WERI-Rb-1 (cell line): ENCODE measurements at regions not wholly inside any gene's neighbourhood (a gene's known extent, or its start where the extent isn't known, plus 50 kb on each side); places are given as distances from the start of the nearest gene placed in this dataset.

ENCODE experiments used
- DNase-seq: peaks from one replicate; pipeline ENCODE4 v3.0.0-alpha.2; 2020
- H3K27ac ChIP-seq: fragments of 250-450 bp; sonication (Bioruptor Pico); 2 replicates; pipeline ENCODE4 v1.5.1; 2020; ENCODE audit warnings: mild to moderate bottlenecking, moderate library complexity
- H3K27me3 ChIP-seq: fragments of 250-450 bp; sonication (Bioruptor Pico); 2 replicates; pipeline ENCODE4 v1.5.1; 2021; ENCODE audit warnings: mild to moderate bottlenecking, low read depth, moderate library complexity; ENCODE audit not compliant: insufficient read depth, severe bottlenecking
- H3K36me3 ChIP-seq: fragments of 250-450 bp; sonication (Bioruptor Pico); 2 replicates; pipeline ENCODE4 v1.5.1; 2020; ENCODE audit warnings: mild to moderate bottlenecking, moderate library complexity
- H3K4me3 ChIP-seq: 2 replicates; pipeline ENCODE4 v1.5.1; 2011; ENCODE audit warnings: low read depth, mild to moderate bottlenecking, control low read depth, low read length
- H3K9me3 ChIP-seq: fragments of 250-450 bp; sonication (Bioruptor Pico); 2 replicates; pipeline ENCODE4 v1.5.1; 2021; ENCODE audit warnings: mild to moderate bottlenecking, moderate library complexity; ENCODE audit not compliant: severe bottlenecking
- CTCF ChIP-seq: IDR thresholded peaks from 2 replicates; pipeline ENCODE4 v1.5.1; 2011; ENCODE audit warnings: low read depth, mild to moderate bottlenecking, control low read depth, inconsistent platforms, low read length

DNA sequence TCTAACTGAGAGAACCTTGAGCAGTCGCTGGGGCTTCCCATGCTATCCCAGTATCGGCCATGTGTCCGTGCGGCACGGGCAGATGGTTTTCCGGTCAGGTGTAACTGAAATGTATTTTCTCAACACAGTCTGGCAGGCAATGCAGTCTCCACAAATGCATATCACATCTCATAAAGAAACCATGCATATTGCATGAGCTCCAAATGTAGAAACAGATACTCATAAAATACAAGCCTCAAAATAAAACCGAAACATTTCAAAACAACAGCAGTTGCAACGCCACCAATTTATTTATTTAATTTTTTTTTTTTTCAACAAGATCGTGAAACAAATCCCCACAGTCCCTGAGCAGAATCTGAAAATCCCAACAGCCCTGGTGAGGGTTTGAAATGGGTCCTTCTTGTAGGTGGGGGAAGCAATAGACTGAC lies 299.4 kb downstream of the LPIN1 start:
- DNase-seq, result no peak
- Histone ChIP-seq H3K9me3 (no peaks in the 10 kb centered on the region), H3K4me3 (no peak overlapping the region), H3K27me3 (no peaks in the 10 kb centered on the region), H3K36me3 (no peaks in the 10 kb centered on the region), H3K27ac (no peak overlapping the region)
- no peak for TF ChIP-seq CTCF

- Histone ChIP-seq H3K27me3 (no peaks in the 10 kb centered on the region), H3K36me3 (no peaks in the 10 kb centered on the region), H3K27ac (no peak overlapping the region), H3K9me3 (no peaks in the 10 kb centered on the region), H3K4me3 (no peak overlapping the region)
- TF ChIP-seq CTCF, result no peak
- no peak for DNase-seq
These were observed 300.2 kb downstream of the LPIN1 start for GRCh38 chr2:12046641-12047040.

DNA sequence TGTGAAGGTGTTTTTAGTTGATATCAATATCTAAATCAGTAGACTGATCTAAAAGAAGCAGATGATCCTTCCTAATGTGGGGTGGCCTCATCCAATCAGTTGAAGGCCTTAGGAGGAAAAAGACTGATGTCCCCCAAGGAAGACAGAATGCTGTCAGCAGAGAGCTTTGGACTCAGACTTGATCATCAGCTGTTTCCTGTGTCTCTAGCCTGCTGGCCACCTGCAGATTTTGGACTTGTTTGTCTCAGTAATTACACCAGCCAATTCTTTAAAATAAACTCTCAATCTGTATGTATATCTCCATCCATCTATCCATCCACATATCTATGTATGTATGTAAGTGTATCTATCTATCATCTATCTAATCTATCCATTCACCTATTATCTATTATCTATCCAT lies 301.3 kb downstream of the LPIN1 start:
- Histone ChIP-seq H3K4me3 (no peak overlapping the region), H3K9me3 (no peaks in the 10 kb centered on the region), H3K36me3 (no peaks in the 10 kb centered on the region), H3K27me3 (no peaks in the 10 kb centered on the region), H3K27ac (no peak overlapping the region)
- TF ChIP-seq CTCF, result no peak
- DNase-seq, result no peak

DNA sequence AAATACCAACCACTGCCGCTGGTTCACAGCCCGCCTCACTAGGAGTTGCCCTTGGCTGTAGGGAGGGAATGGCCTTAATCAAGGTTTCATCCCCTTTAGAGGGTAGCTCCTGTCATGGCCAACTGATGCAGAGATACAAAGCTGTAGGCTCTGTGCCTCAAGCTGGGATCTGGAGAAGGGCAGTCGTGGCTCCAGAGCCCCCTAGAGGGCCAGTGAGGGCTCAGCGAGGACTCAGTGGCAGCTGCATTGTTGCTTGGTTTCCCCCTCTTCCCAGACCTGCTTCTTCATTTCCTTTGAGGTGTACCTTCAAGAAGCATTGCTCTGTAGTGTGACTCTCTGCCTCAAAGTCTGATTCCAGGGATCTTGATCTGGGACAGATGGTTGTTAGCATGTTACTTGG lies 302.1 kb downstream of the LPIN1 start:
- no peak overlapping the region for H3K4me3 ChIP-seq
- H3K9me3 ChIP-seq, result no peaks in the 10 kb centered on the region
- no peaks in the 10 kb centered on the region for H3K27me3 ChIP-seq
- H3K27ac ChIP-seq, result no peak overlapping the region
- TF ChIP-seq CTCF, result peak; percentile 91
- H3K36me3 ChIP-seq, result no peaks in the 10 kb centered on the region
- DNase-seq, result peak; percentile 51

GRCh38 chr2:12050396-12050795 lies 304.0 kb downstream of the LPIN1 start:
- no peaks in the 10 kb centered on the region for H3K9me3 ChIP-seq
- no peaks in the 10 kb centered on the region for H3K36me3 ChIP-seq
- no peak overlapping the region for H3K27ac ChIP-seq
- no peak for DNase-seq
- no peaks in the 10 kb centered on the region for H3K27me3 ChIP-seq
- no peak for TF ChIP-seq CTCF
- no peak overlapping the region for H3K4me3 ChIP-seq

GRCh38 chr2:12051831-12052230 lies 305.4 kb downstream of the LPIN1 start:
- H3K4me3 ChIP-seq, result no peak overlapping the region
- no peak for DNase-seq
- H3K9me3 ChIP-seq, result no peaks in the 10 kb centered on the region
- no peak overlapping the region for H3K27ac ChIP-seq
- no peaks in the 10 kb centered on the region for H3K27me3 ChIP-seq
- H3K36me3 ChIP-seq, result no peaks in the 10 kb centered on the region
- TF ChIP-seq CTCF, result no peak
